RWPE1 (cell line): ENCODE measurements at regions not wholly inside any gene's neighbourhood (a gene's known extent, or its start where the extent isn't known, plus 50 kb on each side); places are given as distances from the start of the nearest gene placed in this dataset.

Experiments used
- CTCF ChIA-PET: fragments of 350-600 bp; sonication (Branson Sonifier 250); formaldehyde crosslinking; extraction: SDS; loops from one replicate; lab custom pipeline; 2021; lab: Yijun Ruan, JAX
- POLR2A ChIA-PET: fragments of 400-600 bp; formaldehyde crosslinking; extraction: SDS; loops from one replicate; lab custom pipeline; 2020; ENCODE audit warnings: antibody characterized with exemption; ENCODE audit not compliant: low non-redundant PET; lab: Yijun Ruan, JAX
- DNase-seq: peaks from one replicate; pipeline ENCODE4 v3.0.0; 2012; ENCODE audit warnings: low spot score
- H3K27ac ChIP-seq: fragments of 450-650 bp; 2 replicates; pipeline ENCODE4 v1.5.1; 2017
- TF ChIP-seq, protein P1 (sequence below): fragments of 450-650 bp; conservative IDR thresholded peaks from 2 replicates; pipeline ENCODE4 v1.5.1; 2017; ENCODE audit warnings: low read depth, mild to moderate bottlenecking

- ChIA-PET CTCF (no interaction called here), POLR2A (no interaction called here)
- TF ChIP-seq, protein P1, sequence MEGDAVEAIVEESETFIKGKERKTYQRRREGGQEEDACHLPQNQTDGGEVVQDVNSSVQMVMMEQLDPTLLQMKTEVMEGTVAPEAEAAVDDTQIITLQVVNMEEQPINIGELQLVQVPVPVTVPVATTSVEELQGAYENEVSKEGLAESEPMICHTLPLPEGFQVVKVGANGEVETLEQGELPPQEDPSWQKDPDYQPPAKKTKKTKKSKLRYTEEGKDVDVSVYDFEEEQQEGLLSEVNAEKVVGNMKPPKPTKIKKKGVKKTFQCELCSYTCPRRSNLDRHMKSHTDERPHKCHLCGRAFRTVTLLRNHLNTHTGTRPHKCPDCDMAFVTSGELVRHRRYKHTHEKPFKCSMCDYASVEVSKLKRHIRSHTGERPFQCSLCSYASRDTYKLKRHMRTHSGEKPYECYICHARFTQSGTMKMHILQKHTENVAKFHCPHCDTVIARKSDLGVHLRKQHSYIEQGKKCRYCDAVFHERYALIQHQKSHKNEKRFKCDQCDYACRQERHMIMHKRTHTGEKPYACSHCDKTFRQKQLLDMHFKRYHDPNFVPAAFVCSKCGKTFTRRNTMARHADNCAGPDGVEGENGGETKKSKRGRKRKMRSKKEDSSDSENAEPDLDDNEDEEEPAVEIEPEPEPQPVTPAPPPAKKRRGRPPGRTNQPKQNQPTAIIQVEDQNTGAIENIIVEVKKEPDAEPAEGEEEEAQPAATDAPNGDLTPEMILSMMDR = no peak
- no peak overlapping the region for H3K27ac ChIP-seq
- no peak for DNase-seq
Measured at GRCh38 chr1:79374397-79374796, 367.9 kb upstream of the ADGRL4 start.

DNA sequence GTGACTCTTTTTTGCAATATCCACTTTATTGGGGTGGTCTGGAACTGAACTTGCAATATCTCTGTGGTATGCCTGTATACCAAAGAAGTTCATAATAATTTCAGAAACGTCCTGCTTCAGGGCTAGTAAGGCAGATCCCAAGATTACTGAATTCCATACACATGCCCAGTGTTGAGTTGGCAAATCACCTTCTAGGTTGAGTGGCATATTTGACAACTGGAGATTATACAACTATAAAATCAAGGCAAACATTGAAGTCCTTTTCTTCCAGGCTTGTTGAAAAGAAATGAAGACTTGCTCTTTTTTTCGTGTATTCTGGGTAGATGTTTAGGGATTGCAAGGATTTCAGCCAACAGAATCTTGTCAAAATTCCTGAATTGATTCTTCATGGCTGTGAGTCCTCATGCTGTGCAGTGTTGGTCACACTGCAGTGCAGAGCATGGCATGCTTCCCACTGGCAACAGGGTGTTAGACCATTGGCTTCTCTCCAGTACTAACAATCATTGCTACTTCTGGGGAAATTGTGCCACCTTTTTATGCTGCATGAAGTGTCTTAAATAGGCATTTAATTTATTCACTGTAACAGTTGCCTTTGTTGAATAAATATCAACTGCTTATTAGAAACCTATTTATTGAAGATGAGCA is 367.1 kb upstream of the ADGRL4 start:
- H3K27ac ChIP-seq = no peak overlapping the region
- no peak for DNase-seq
- CTCF ChIA-PET = no interaction called here

GRCh38 chr1:79371802-79372201 is 365.3 kb upstream of the ADGRL4 start:
- ChIA-PET POLR2A (no interaction called here), CTCF (no interaction called here)
- no peak for DNase-seq
- no peak overlapping the region for H3K27ac ChIP-seq
- TF ChIP-seq, protein P1 = no peak

More for the DNA sequence above, 367.1 kb upstream of the ADGRL4 start:
- TF ChIP-seq, protein P1 = no peak
- POLR2A ChIA-PET = no interaction called here

GRCh38 chr1:79369091-79369490 is 362.6 kb upstream of the ADGRL4 start:
- POLR2A ChIA-PET = no interaction called here
- no peak overlapping the region for H3K27ac ChIP-seq
- TF ChIP-seq, protein P1 = no peak
- CTCF ChIA-PET = no interaction called here
- no peak for DNase-seq

DNA sequence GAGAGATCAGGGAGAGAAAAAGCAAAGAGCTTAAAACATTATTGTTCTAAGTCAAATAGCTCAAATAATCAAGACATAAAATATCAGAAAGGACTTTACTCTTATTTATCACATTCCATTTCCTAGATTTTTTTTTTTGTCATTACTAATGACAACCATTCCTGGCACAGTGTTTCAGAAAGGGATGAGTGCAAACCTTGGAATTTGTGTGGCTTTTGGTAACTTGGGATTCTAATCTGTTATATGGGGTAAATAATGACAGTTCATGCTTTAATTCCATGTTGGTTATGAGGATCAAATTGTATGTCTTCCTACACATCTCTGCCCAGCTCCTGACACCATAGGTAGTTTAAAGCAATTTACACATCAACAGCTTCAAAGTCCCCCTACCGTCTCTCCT is 358.4 kb upstream of the ADGRL4 start:
- no peak for DNase-seq
- ChIA-PET CTCF (interaction anchor here (0.7 kb wide), 1 partner anchor 23 kb away, joined by 3 read pairs; no protein-coding TSS in a partner anchor), POLR2A (interaction anchor here (0.6 kb wide), 1 partner anchor 31 kb away, joined by 3 read pairs; no protein-coding TSS in a partner anchor)
- TF ChIP-seq, protein P1 = no peak
- H3K27ac ChIP-seq = no peak overlapping the region

DNA sequence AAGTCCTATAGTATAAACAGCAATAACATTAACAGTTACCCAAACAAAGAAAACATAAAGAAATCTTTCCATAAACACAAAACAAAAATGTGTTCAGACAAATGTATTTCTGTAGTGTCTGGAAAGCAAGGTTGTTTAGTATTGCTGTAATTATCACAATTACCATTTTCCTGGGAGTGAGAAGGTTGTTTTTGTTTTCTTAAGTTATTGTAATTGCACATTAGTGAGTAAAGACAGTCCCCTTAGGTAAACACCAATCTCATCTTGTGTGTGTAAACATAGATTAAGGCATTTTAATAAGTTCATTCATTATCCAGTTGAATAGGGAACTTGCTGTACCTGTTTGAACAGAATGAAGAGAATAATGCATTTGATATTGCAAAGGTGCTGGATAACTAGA is 356.9 kb upstream of the ADGRL4 start:
- ChIA-PET CTCF (no interaction called here), POLR2A (no interaction called here)
- TF ChIP-seq, protein P1 = no peak
- DNase-seq = no peak
- no peak overlapping the region for H3K27ac ChIP-seq
